DOHH2 (cell line): ENCODE measurements at regions not wholly inside any gene's neighbourhood (a gene's known extent, or its start where the extent isn't known, plus 50 kb on each side); places are given as distances from the start of the nearest gene placed in this dataset.

Experiments used
- H3F3A ChIP-seq: fragments of 200-600 bp; sonication (generic), shearing (Covaris generic); 2 replicates; pipeline ENCODE4 v1.6.0; 2016; ENCODE audit warnings: antibody characterized with exemption, mild to moderate bottlenecking; ENCODE audit not compliant: control insufficient read depth, insufficient read depth
- H3K27ac ChIP-seq: fragments of 200-600 bp; sonication (generic); 2 replicates; pipeline ENCODE4 v1.5.1; 2014; ENCODE audit warnings: low read depth, mild to moderate bottlenecking, low read length, moderate library complexity
- H3K27me3 ChIP-seq: fragments of 200-600 bp; sonication (generic); 2 replicates; pipeline ENCODE4 v1.6.1; 2014; ENCODE audit warnings: mild to moderate bottlenecking, low read length, mixed read lengths; ENCODE audit not compliant: control insufficient read depth
- H3K36me3 ChIP-seq: fragments of 200-600 bp; sonication (generic); 2 replicates; pipeline ENCODE4 v1.6.1; 2014; ENCODE audit warnings: mild to moderate bottlenecking, low read length, moderate library complexity, mixed read lengths; ENCODE audit not compliant: control insufficient read depth
- H3K4me1 ChIP-seq: fragments of 200-600 bp; sonication (generic); 2 replicates; pipeline ENCODE4 v1.6.1; 2014; ENCODE audit warnings: mild to moderate bottlenecking, low read length, mixed read lengths; ENCODE audit not compliant: control insufficient read depth
- H3K4me2 ChIP-seq: fragments of 200-600 bp; sonication (generic); 2 replicates; pipeline ENCODE4 v1.6.0; 2014; ENCODE audit warnings: mild to moderate bottlenecking, low read length, moderate library complexity
- H3K4me3 ChIP-seq: fragments of 200-600 bp; sonication (generic); 2 replicates; pipeline ENCODE4 v1.5.1; 2014; ENCODE audit warnings: mild to moderate bottlenecking, low read length, mixed read lengths
- H3K79me2 ChIP-seq: fragments of 200-600 bp; sonication (generic); 2 replicates; pipeline ENCODE4 v1.6.1; 2014; ENCODE audit warnings: mild to moderate bottlenecking, low read length, mixed read lengths; ENCODE audit not compliant: control insufficient read depth
- H3K9me2 ChIP-seq: fragments of 200-600 bp; sonication (generic); replicated peaks from 2 replicates; pipeline ENCODE4 v1.6.1; 2014; ENCODE audit warnings: mild to moderate bottlenecking, low read length, mixed read lengths; ENCODE audit not compliant: control insufficient read depth
- H3K9me3 ChIP-seq: fragments of 200-600 bp; sonication (generic); 2 replicates; pipeline ENCODE4 v1.6.1; 2014; ENCODE audit warnings: antibody characterized with exemption, low read length, mixed read lengths; ENCODE audit not compliant: control insufficient read depth, insufficient read depth
- H4K20me1 ChIP-seq: fragments of 200-600 bp; sonication (generic); 2 replicates; pipeline ENCODE4 v1.6.0; 2014; ENCODE audit warnings: low read depth, mild to moderate bottlenecking, antibody characterized with exemption, low read length, moderate library complexity; ENCODE audit not compliant: control insufficient read depth, insufficient read depth
- EZH2phosphoT487 ChIP-seq: fragments of 200-600 bp; sonication (generic); IDR thresholded peaks from 2 replicates; pipeline ENCODE4 v1.6.1; 2017; ENCODE audit warnings: borderline replicate concordance, mild to moderate bottlenecking, antibody characterized with exemption, low read length, moderate library complexity, mixed read lengths
- TF ChIP-seq, protein P1 (sequence below): fragments of 200-600 bp; sonication (generic); IDR thresholded peaks from one replicate; pipeline ENCODE4 v1.5.1; 2014; ENCODE audit warnings: antibody characterized with exemption, mild to moderate bottlenecking, low read depth, low read length; ENCODE audit not compliant: poor library complexity, severe bottlenecking

DNA sequence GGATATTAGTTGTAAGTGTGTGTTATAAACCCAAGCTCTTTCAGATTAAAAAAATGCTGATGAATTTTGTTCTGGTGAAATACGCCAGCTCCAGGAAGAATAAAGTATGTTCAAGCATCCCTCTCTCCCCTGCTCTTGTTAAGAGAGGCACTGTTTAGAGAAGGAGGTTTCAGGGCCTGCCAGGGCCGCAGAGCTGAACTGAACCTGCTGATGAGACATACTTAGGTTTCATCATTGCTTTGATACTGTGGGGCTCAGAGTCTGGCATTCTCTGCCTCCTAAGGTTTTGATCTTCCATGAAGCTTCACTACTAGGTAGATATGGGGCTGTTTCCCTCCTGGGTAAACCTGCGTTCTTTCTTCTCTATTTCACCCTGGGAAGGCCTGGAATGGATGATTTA lies 175.3 kb upstream of the FAM20A start:
- H3K9me3 ChIP-seq: no peaks in the 10 kb centered on the region
- no peaks in the 10 kb centered on the region for H3K36me3 ChIP-seq
- no peaks in the 10 kb centered on the region for H3F3A ChIP-seq
- H3K4me3 ChIP-seq: no peak overlapping the region
- no peak for TF ChIP-seq EZH2phosphoT487
- TF ChIP-seq, protein P1, sequence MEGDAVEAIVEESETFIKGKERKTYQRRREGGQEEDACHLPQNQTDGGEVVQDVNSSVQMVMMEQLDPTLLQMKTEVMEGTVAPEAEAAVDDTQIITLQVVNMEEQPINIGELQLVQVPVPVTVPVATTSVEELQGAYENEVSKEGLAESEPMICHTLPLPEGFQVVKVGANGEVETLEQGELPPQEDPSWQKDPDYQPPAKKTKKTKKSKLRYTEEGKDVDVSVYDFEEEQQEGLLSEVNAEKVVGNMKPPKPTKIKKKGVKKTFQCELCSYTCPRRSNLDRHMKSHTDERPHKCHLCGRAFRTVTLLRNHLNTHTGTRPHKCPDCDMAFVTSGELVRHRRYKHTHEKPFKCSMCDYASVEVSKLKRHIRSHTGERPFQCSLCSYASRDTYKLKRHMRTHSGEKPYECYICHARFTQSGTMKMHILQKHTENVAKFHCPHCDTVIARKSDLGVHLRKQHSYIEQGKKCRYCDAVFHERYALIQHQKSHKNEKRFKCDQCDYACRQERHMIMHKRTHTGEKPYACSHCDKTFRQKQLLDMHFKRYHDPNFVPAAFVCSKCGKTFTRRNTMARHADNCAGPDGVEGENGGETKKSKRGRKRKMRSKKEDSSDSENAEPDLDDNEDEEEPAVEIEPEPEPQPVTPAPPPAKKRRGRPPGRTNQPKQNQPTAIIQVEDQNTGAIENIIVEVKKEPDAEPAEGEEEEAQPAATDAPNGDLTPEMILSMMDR: no peak
- no peaks in the 10 kb centered on the region for H3K79me2 ChIP-seq
- H3K9me2 ChIP-seq: no peaks in the 10 kb centered on the region
- no peaks in the 10 kb centered on the region for H3K4me1 ChIP-seq
- no peak overlapping the region for H3K27ac ChIP-seq
- peaks cover 15% of the 10 kb centered on the region for H3K27me3 ChIP-seq
- H3K4me2 ChIP-seq: no peak overlapping the region
- no peaks in the 10 kb centered on the region for H4K20me1 ChIP-seq

DNA sequence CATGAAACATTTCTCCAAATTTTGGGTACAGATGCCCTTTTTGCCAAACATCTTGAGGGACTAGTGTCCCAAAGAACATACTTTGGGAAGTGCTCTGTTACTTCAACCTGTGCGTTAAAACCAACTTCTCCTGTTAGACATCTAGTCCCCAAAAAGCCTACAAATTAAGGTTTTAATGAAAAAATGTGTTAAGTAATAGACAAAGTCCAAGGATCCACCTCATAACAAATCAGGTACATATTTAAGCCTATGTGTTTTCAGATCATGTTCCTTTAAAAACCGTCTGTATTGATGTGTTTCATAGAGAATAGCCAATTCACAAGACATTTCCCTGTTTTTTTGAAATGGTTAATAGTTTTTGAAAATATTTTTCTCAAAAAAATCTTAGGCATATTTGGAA lies 174.8 kb upstream of the FAM20A start:
- Histone ChIP-seq H3K4me1 (no peaks in the 10 kb centered on the region), H3K4me3 (no peak overlapping the region), H3K9me2 (no peaks in the 10 kb centered on the region), H3K27ac (no peak overlapping the region), H3K27me3 (peaks cover 15% of the 10 kb centered on the region), H3F3A (no peaks in the 10 kb centered on the region), H3K79me2 (no peaks in the 10 kb centered on the region), H3K36me3 (no peaks in the 10 kb centered on the region), H3K9me3 (no peaks in the 10 kb centered on the region), H3K4me2 (no peak overlapping the region), H4K20me1 (no peaks in the 10 kb centered on the region)
- TF ChIP-seq, protein P1: no peak
- no peak for TF ChIP-seq EZH2phosphoT487

DNA sequence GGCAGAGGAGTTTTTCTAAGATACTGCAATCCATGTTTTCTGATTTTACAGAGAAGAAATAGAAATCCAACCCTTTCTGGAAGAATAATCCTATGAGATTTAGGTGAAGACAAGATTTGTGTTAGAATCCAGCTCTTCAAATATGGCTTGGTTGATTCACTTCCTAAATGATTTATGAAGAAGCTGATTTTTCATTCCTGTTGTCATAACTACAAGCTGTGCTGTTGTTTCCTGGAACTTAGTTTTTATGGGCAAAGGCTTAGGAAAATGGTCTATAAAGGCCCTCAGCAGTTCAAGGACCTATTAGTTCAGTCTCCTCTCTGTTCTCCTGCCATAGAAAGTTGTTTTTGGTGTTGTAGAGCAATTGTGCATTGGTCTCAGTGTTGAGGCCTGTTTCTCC lies 174.2 kb upstream of the FAM20A start:
- no peaks in the 10 kb centered on the region for H3K9me2 ChIP-seq
- no peak overlapping the region for H3K27ac ChIP-seq
- no peaks in the 10 kb centered on the region for H3K9me3 ChIP-seq
- H3K4me1 ChIP-seq: no peaks in the 10 kb centered on the region
- no peaks in the 10 kb centered on the region for H3F3A ChIP-seq
- no peaks in the 10 kb centered on the region for H4K20me1 ChIP-seq
- TF ChIP-seq, protein P1: no peak
- TF ChIP-seq EZH2phosphoT487: no peak
- no peaks in the 10 kb centered on the region for H3K36me3 ChIP-seq
- peaks cover 15% of the 10 kb centered on the region for H3K27me3 ChIP-seq
- no peaks in the 10 kb centered on the region for H3K79me2 ChIP-seq
- H3K4me2 ChIP-seq: no peak overlapping the region
- no peak overlapping the region for H3K4me3 ChIP-seq
